Stimulated activated CD4-positive, alpha-beta T cell treated with anti-CD3 and anti-CD28 coated beads, Interleukin-1b, Interleukin-23, amount 100 ng/mL, for 48 hours (primary cell): ENCODE measurements at regions not wholly inside any gene's neighbourhood (a gene's known extent, or its start where the extent isn't known, plus 50 kb on each side); places are given as distances from the start of the nearest gene placed in this dataset.

ENCODE experiments used
- DNase-seq: peaks from one replicate; pipeline ENCODE4 v3.0.0-alpha.2; 2020

GRCh38 chr2:239579524-239580198 is 178.8 kb upstream of the HDAC4 start:
- no peak for DNase-seq

GRCh38 chr2:239579081-239579480 is 178.3 kb upstream of the HDAC4 start:
- no peak for DNase-seq

GRCh38 chr2:239578381-239578780 is 177.6 kb upstream of the HDAC4 start:
- DNase-seq, result no peak

- DNase-seq, result no peak
These were observed 177.1 kb upstream of the HDAC4 start for GRCh38 chr2:239577935-239578334.

- no peak for DNase-seq
These were observed 176.2 kb upstream of the HDAC4 start for GRCh38 chr2:239576784-239577685.

- DNase-seq, result no peak
These were observed 175.2 kb upstream of the HDAC4 start for GRCh38 chr2:239575931-239576445.

GRCh38 chr2:239574434-239575156 is 173.8 kb upstream of the HDAC4 start:
- DNase-seq, result no peak

GRCh38 chr2:239574054-239574433 is 173.2 kb upstream of the HDAC4 start:
- no peak for DNase-seq

- DNase-seq, result no peak
These were observed 170.2 kb upstream of the HDAC4 start for GRCh38 chr2:239570971-239571520.

GRCh38 chr2:239570216-239570925 is 169.6 kb upstream of the HDAC4 start:
- DNase-seq, result no peak

- no peak for DNase-seq
These were observed 168.7 kb upstream of the HDAC4 start for GRCh38 chr2:239569401-239570090.

GRCh38 chr2:239568601-239569000 is 167.8 kb upstream of the HDAC4 start:
- no peak for DNase-seq

- no peak for DNase-seq
These were observed 167.0 kb upstream of the HDAC4 start for GRCh38 chr2:239567786-239568185.

- DNase-seq, result no peak
These were observed 166.3 kb upstream of the HDAC4 start for GRCh38 chr2:239566995-239567568.

GRCh38 chr2:239566162-239566994 is 165.6 kb upstream of the HDAC4 start:
- no peak for DNase-seq

GRCh38 chr2:239564587-239564986 is 163.8 kb upstream of the HDAC4 start:
- DNase-seq, result no peak

- DNase-seq, result no peak
These were observed 162.7 kb upstream of the HDAC4 start for GRCh38 chr2:239563561-239563960.

GRCh38 chr2:239561446-239562001 is 160.7 kb upstream of the HDAC4 start:
- no peak for DNase-seq

GRCh38 chr2:239559417-239560261 is 158.8 kb upstream of the HDAC4 start:
- no peak for DNase-seq
